OCI-LY3 (cell line): ENCODE measurements at regions not wholly inside any gene's neighbourhood (a gene's known extent, or its start where the extent isn't known, plus 50 kb on each side); places are given as distances from the start of the nearest gene placed in this dataset.

Experiments used
- EZH2phosphoT487 ChIP-seq: fragments of 200-600 bp; shearing (Covaris generic); IDR thresholded peaks from 2 replicates; pipeline ENCODE4 v1.6.1; 2018; ENCODE audit warnings: antibody characterized with exemption, mixed run types, low read depth
- TF ChIP-seq, protein P1 (sequence below): fragments of 200-600, 300-600 bp; sonication (generic); IDR thresholded peaks from 2 replicates; pipeline ENCODE4 v1.5.1; 2014; ENCODE audit warnings: antibody characterized with exemption, low read length, low read depth

DNA sequence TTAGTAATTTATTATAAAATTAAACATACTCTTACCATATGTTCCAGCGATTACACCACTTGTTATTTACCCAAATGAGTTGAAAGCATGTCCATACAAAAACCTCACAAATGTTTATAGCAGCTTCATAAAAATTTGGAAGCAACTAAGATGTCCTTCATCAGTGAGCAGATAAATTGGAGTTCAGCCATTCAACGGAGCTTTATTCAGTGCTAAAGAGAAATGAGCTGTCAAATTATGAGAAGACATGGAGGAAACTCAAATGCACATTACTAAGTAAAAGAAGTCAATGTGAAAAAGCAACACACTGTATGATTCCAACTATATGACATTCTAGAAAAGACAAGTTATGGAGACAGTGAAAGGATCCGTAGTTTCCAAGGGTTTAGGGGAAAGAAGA is 606.7 kb upstream of the TMPRSS15 start:
- TF ChIP-seq, protein P1, sequence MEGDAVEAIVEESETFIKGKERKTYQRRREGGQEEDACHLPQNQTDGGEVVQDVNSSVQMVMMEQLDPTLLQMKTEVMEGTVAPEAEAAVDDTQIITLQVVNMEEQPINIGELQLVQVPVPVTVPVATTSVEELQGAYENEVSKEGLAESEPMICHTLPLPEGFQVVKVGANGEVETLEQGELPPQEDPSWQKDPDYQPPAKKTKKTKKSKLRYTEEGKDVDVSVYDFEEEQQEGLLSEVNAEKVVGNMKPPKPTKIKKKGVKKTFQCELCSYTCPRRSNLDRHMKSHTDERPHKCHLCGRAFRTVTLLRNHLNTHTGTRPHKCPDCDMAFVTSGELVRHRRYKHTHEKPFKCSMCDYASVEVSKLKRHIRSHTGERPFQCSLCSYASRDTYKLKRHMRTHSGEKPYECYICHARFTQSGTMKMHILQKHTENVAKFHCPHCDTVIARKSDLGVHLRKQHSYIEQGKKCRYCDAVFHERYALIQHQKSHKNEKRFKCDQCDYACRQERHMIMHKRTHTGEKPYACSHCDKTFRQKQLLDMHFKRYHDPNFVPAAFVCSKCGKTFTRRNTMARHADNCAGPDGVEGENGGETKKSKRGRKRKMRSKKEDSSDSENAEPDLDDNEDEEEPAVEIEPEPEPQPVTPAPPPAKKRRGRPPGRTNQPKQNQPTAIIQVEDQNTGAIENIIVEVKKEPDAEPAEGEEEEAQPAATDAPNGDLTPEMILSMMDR: no peak
- no peak for TF ChIP-seq EZH2phosphoT487
